Panc1 (cell line): ENCODE measurements at regions not wholly inside any gene's neighbourhood (a gene's known extent, or its start where the extent isn't known, plus 50 kb on each side); places are given as distances from the start of the nearest gene placed in this dataset.

ENCODE experiments used
- POLR2AphosphoS5 ChIP-seq: IDR thresholded peaks from 2 replicates; pipeline ENCODE4 v1.6.1; 2012; ENCODE audit warnings: mild to moderate bottlenecking, low read depth, low read length, moderate library complexity
- REST ChIP-seq, 2 experiments: IDR thresholded peaks; 2 replicates each; pipeline ENCODE4 v1.6.1; 2011 to 2012; ENCODE audit warnings: low read depth in 2 of 2, control low read depth in 1 of 2, low read length in 1 of 2, mild to moderate bottlenecking in 1 of 2, moderate library complexity in 1 of 2; ENCODE audit not compliant: insufficient read depth in 1 of 2
- TCF7L2 ChIP-seq: IDR thresholded peaks from 2 replicates; pipeline ENCODE4 v1.6.1; 2011; ENCODE audit warnings: mild to moderate bottlenecking, low read depth, low read length, inconsistent platforms
- TF ChIP-seq, protein P1 (sequence below): fragments of 450-650 bp; IDR thresholded peaks from 2 replicates; pipeline ENCODE4 v1.5.1; 2017; ENCODE audit warnings: mild to moderate bottlenecking

DNA sequence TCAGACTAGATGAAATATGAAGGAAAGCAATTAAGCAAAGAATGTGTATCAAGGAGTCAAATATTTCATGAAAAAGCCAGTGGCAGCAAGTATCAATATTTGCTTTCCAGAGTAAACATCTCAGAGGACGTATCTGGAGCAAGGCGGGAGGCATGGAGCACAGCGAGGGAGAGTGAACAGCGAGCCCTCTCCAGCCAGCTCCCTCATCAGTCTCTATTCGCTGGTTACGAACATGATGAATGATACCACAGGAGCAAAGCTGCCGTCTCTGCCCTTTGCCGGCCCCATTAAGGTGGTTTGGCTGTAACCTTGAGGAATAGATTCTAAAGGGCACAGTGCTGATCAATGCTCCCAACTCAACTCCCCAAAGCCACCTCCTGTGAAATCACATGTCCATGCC, 95.8 kb downstream of the CCNA1 start:
- TF ChIP-seq, protein P1, sequence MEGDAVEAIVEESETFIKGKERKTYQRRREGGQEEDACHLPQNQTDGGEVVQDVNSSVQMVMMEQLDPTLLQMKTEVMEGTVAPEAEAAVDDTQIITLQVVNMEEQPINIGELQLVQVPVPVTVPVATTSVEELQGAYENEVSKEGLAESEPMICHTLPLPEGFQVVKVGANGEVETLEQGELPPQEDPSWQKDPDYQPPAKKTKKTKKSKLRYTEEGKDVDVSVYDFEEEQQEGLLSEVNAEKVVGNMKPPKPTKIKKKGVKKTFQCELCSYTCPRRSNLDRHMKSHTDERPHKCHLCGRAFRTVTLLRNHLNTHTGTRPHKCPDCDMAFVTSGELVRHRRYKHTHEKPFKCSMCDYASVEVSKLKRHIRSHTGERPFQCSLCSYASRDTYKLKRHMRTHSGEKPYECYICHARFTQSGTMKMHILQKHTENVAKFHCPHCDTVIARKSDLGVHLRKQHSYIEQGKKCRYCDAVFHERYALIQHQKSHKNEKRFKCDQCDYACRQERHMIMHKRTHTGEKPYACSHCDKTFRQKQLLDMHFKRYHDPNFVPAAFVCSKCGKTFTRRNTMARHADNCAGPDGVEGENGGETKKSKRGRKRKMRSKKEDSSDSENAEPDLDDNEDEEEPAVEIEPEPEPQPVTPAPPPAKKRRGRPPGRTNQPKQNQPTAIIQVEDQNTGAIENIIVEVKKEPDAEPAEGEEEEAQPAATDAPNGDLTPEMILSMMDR = no peak
- TF ChIP-seq REST (IDR thresholded peaks at IDR 0.05; ENCODE audit: insufficient read depth in 1 of 2, low read depth in 2 of 2, low read length in 1 of 2) = no peak
- TF ChIP-seq POLR2AphosphoS5 = no peak
- TF ChIP-seq TCF7L2 = no peak
